Neural cell (in vitro differentiated cells): ENCODE measurements at regions not wholly inside any gene's neighbourhood (a gene's known extent, or its start where the extent isn't known, plus 50 kb on each side); places are given as distances from the start of the nearest gene placed in this dataset.

ENCODE experiments used
- CTCF ChIP-seq: fragments of 450-650 bp; IDR thresholded peaks from 2 replicates; pipeline ENCODE4 v1.5.1; 2014; ENCODE audit warnings: antibody characterized with exemption, mild to moderate bottlenecking, moderate library complexity; ENCODE audit not compliant: poor library complexity, severe bottlenecking
- EP300 ChIP-seq: fragments of 450-650 bp; conservative IDR thresholded peaks from 2 replicates; pipeline ENCODE4 v1.6.1; 2014; ENCODE audit warnings: antibody characterized with exemption, mild to moderate bottlenecking, moderate library complexity; ENCODE audit not compliant: poor library complexity, severe bottlenecking
- EZH2 ChIP-seq: fragments of 200-600, 300-800 bp; shearing (Covaris generic), sonication (generic); IDR thresholded peaks from 2 replicates; pipeline ENCODE4 v1.6.1; 2014; ENCODE audit warnings: antibody characterized with exemption, low read length, borderline replicate concordance, mild to moderate bottlenecking; ENCODE audit not compliant: insufficient read depth, poor library complexity, severe bottlenecking
- REST ChIP-seq: IDR thresholded peaks from 2 replicates; pipeline ENCODE4 v1.6.1; 2012; ENCODE audit warnings: borderline replicate concordance
- TAF1 ChIP-seq: IDR thresholded peaks from 2 replicates; pipeline ENCODE4 v1.6.1; 2012; ENCODE audit warnings: low read depth

GRCh38 chr2:192333642-192334041 lies 138.9 kb upstream of the TMEFF2 start:
- TF ChIP-seq CTCF: no peak
- TF ChIP-seq TAF1: no peak
- TF ChIP-seq EZH2: no peak
- TF ChIP-seq REST: no peak
- TF ChIP-seq EP300: no peak
